Heart left ventricle (tissue), 16 donors: ENCODE measurements at regions not wholly inside any gene's neighbourhood (a gene's known extent, or its start where the extent isn't known, plus 50 kb on each side); places are given as distances from the start of the nearest gene placed in this dataset.

ENCODE experiments used
- ATAC-seq, 4 donors: fragments of 200-7000 bp; cut with Tn5 transposase; one replicate each; pipeline ENCODE4 v1.9.1; 2020 to 2022; ENCODE audit warnings: moderate library complexity in 4 of 4, mild to moderate bottlenecking in 3 of 4, moderate number of reproducible peaks in 1 of 4
- DNase-seq, 5 donors: peaks; one replicate each; pipeline ENCODE4 v3.0.0-alpha.2; 2020
- H3K27ac ChIP-seq, 12 donors: fragments of 200-600 bp; sonication (generic) in 4 of 12; one replicate each; pipeline versions ENCODE4 v1.5.0 to v1.8.0; 2016 to 2022; ENCODE audit warnings: mild to moderate bottlenecking in 2 of 12
- H3K27me3 ChIP-seq, 9 donors: fragments of 200-600 bp; sonication (generic) in 2 of 9; one replicate each; pipeline versions ENCODE4 v1.5.1 to v1.8.0; 2016 to 2022; ENCODE audit warnings: mild to moderate bottlenecking in 3 of 9
- H3K36me3 ChIP-seq, 9 donors: fragments of 200-600 bp; sonication (generic) in 2 of 9; one replicate each; pipeline versions ENCODE4 v1.5.0 to v1.8.0; 2018 to 2022; ENCODE audit warnings: mild to moderate bottlenecking in 2 of 9
- H3K4me1 ChIP-seq, 12 donors: fragments of 200-600 bp; sonication (generic) in 4 of 12; one replicate each; pipeline versions ENCODE4 v1.5.0 to v1.8.0; 2016 to 2022; ENCODE audit warnings: mild to moderate bottlenecking in 3 of 12
- H3K4me3 ChIP-seq, 12 donors: fragments of 200-600 bp; sonication (generic) in 4 of 12; one replicate each; pipeline versions ENCODE4 v1.5.0 to v1.8.0; 2017 to 2022; ENCODE audit warnings: mild to moderate bottlenecking in 9 of 12, moderate library complexity in 4 of 12
- H3K9me3 ChIP-seq, 12 donors: fragments of 200-600 bp; sonication (generic) in 4 of 12; one replicate each; pipeline versions ENCODE4 v1.5.0 to v1.8.0; 2016 to 2022; ENCODE audit warnings: mild to moderate bottlenecking in 1 of 12
- CTCF ChIP-seq, 12 donors: fragments of 200-600 bp; sonication (generic) in 4 of 12; IDR thresholded peaks; one replicate each; pipeline versions ENCODE4 v1.5.0 to v1.8.0; 2018 to 2022; ENCODE audit warnings: antibody characterized with exemption in 12 of 12, mild to moderate bottlenecking in 5 of 12
- POLR2A ChIP-seq, 2 donors: fragments of 450-650 bp; IDR thresholded peaks; one replicate each; pipeline ENCODE4 v1.6.1; 2017; ENCODE audit warnings: antibody characterized with exemption in 2 of 2, mild to moderate bottlenecking in 2 of 2, moderate library complexity in 2 of 2
- WGBS, 4 donors: extraction: QIAGEN DNeasy Blood & Tissue Kit in 2 of 4; methylation state at CpG; one replicate each; pipeline versions ENCODE4 v1.1.5 to v1.1.7; 2013 to 2018; 5-methylcytosine and 5-hydroxymethylcytosine counted together
- intact Hi-C, 10 donors: fragments of 100-400 bp; cut with DNase I; formaldehyde crosslinking; loops; one replicate each; pipeline versions ENCODE4 v1.11.1 to v1.14.2; 2022
- donor health status: ischemic (EF 13 %, LVEDD 7.1; RV severe dilation, severe dysfunction).
- donor health status: healthy with polysubstance abuse.
- donor health status: DM: no; HTN: yes; CAD: no.
- donor health status: DM: no; HTN: no; CAD: no.
- donor health status: ischemic (EF 25% LVEDD 6.9; RV normal size, moderate dysfunction).
- donor health status: ischemic (EF 25% LVEDD 5.7; RV mildly dilated, moderate dysfunction).
- donor health status: healthy.
- donor health status: DM: yes; HTN: yes; CAD: no.
- donor health status: ischemic (EF 35%, LVEDD 5.7; RV mildly dilated, moderate dysfunction).
- donor health status: nonischemic (EF 11% LVEDD 7.7; RV severe dilation, severe dysfunction).
- donor health status: DM: yes; HTN: yes; CAD: no.
- donor health status: PGD.
- donor health status: ischemic (EF 29% LVEDD 5.4; RV normal size, mild dysfunction).
- donor health status: nonischemic (EF 23%, LVEDD 6.1; RV moderate dilation, normal function).

DNA sequence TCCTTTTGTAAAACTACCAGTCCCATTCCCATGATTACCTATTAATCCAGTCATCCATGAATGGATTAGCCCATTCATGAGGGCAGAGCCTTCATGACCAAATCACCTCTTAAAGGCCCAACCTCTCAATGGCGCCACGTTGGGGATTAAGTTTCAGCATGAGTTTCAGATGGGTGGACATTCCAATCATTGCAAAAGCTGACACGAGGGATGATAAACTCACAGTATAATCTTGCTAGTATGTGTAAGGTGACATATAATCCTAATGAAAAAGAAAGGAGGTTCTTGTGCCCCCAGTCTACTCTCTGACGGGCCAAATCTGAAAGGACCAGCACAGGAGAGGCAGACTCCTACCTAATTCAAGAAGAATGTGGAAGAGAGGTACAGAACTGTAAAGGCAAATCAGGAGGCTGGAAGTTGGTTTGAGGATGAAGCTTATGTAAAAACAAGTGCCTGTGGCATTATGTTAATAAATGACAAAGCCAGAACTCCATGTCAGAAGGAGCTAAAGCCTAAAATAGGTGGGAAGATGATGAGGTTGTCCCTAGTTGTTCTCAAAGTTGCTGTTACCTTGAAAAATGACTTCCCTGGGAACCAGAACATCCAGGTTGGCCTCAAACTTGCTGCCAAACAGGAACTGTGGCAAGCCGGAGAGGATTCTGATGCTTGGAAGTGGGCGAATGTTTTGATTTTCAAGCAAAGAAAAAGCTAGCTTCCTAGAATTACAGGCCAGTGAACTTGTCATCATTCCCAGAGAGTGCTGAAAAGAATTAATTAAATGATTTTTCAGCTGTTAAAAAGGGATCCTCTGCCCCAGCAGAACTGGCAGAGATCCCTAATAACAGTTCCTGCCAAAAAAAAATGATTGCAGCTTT, 106.5 kb upstream of the TIAM2 start:
- H3K4me1 ChIP-seq = peaks cover 0 to 38% (median 16%) of the 10 kb centered on the region in 12 donors
- TF ChIP-seq CTCF (IDR thresholded peaks at IDR 0.05) (no peak), POLR2A (IDR thresholded peaks at IDR 0.05) (no peak)
- H3K27ac ChIP-seq = no peak overlapping the region
- ATAC-seq = no peak
- 57 to 72% (median 67%) methylated on average over 6 of the region's 6 CpGs for WGBS, 4 donors
- peaks cover 0 to 13% (median 0%) of the 10 kb centered on the region in 9 donors for H3K36me3 ChIP-seq
- H3K27me3 ChIP-seq = no peaks in the 10 kb centered on the region
- intact Hi-C loops = no loop called here
- H3K9me3 ChIP-seq = peaks cover 0 to 4% (median 0%) of the 10 kb centered on the region in 12 donors
- no peak overlapping the region for H3K4me3 ChIP-seq
- no peak for DNase-seq

- H3K4me1 ChIP-seq = peaks cover 0 to 45% (median 18%) of the 10 kb centered on the region in 12 donors
Observed at GRCh38 chr6:154890874-154891273, 104.2 kb upstream of the TIAM2 start.

GRCh38 chr6:154891901-154892300, 103.2 kb upstream of the TIAM2 start:
- H3K4me3 ChIP-seq = no peak overlapping the region
- TF ChIP-seq POLR2A (IDR thresholded peaks at IDR 0.05) (no peak), CTCF (IDR thresholded peaks at IDR 0.05) (no peak)
- peak; percentile 28 to 67 (median 53) for ATAC-seq
- peaks cover 0 to 5% (median 0%) of the 10 kb centered on the region in 9 donors for H3K36me3 ChIP-seq
- DNase-seq = no peak
- H3K27me3 ChIP-seq = no peaks in the 10 kb centered on the region
- peak overlapping the region in 1 of 12 donors; percentile 19 for H3K27ac ChIP-seq
- 64 to 83% (median 78%) methylated on average over 3 of the region's 3 CpGs for WGBS, 4 donors
- H3K9me3 ChIP-seq = no peaks in the 10 kb centered on the region
- H3K4me1 ChIP-seq = peaks cover 0 to 45% (median 18%) of the 10 kb centered on the region in 12 donors
- intact Hi-C loops = no loop called here

More at GRCh38 chr6:154890874-154891273, 104.2 kb upstream of the TIAM2 start:
- DNase-seq = no peak
- peaks cover 0 to 2% (median 0%) of the 10 kb centered on the region in 9 donors for H3K36me3 ChIP-seq
- no peak for ATAC-seq
- no peaks in the 10 kb centered on the region for H3K27me3 ChIP-seq
- TF ChIP-seq POLR2A (IDR thresholded peaks at IDR 0.05) (no peak), CTCF (IDR thresholded peaks at IDR 0.05) (no peak)
- H3K4me3 ChIP-seq = no peak overlapping the region
- 94 to 99% (median 97%) methylated on average over 3 of the region's 3 CpGs for WGBS, 4 donors
- intact Hi-C loops = no loop called here
- no peak overlapping the region for H3K27ac ChIP-seq
- H3K9me3 ChIP-seq = peaks cover 0 to 4% (median 0%) of the 10 kb centered on the region in 12 donors

DNA sequence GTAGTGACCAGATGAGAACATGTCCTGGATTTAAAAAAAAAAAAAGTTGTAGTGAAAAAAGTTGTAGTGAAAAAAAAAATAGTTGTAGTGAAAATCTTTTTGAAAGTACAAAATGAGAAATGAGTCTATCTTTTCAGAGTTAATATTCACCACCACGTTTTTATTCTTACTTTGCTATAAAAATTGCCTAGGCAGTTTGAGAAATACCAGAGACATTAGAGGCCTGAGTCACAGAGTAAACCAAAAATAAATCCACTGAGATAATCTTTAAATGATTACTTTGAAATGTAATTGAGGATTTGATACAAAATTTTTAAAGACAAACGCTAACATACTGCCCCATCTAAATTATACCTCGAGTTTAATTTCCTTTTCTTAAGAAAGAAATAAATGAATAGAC, 101.2 kb upstream of the TIAM2 start:
- no peak overlapping the region for H3K27ac ChIP-seq
- DNase-seq (no peak), ATAC-seq (no peak)
- H3K4me1 ChIP-seq = peaks cover 0 to 35% (median 11%) of the 10 kb centered on the region in 12 donors
- H3K9me3 ChIP-seq = no peaks in the 10 kb centered on the region
- H3K36me3 ChIP-seq = peaks cover 0 to 6% (median 0%) of the 10 kb centered on the region in 9 donors
- 61 to 66% (median 63%) methylated on average over 3 of the region's 3 CpGs for WGBS, 4 donors
- H3K4me3 ChIP-seq = no peak overlapping the region
- H3K27me3 ChIP-seq = no peaks in the 10 kb centered on the region
- TF ChIP-seq CTCF (IDR thresholded peaks at IDR 0.05) (no peak), POLR2A (IDR thresholded peaks at IDR 0.05) (no peak)
- intact Hi-C loops = no loop called here
